Body of pancreas (tissue), 4 donors: ENCODE measurements at regions not wholly inside any gene's neighbourhood (a gene's known extent, or its start where the extent isn't known, plus 50 kb on each side); places are given as distances from the start of the nearest gene placed in this dataset.

Experiments
- CTCF ChIP-seq, 7 experiments: fragments of 450-650 bp in 4 of 7; fragments of 200-600 bp in 3 of 7; sonication (generic) in 3 of 7; IDR thresholded peaks; one replicate each; pipeline ENCODE4 v1.5.1; 2016 to 2019; ENCODE audit warnings: antibody characterized with exemption in 7 of 7
- POLR2A ChIP-seq, 3 donors: fragments of 450-650 bp; IDR thresholded peaks; one replicate each; pipeline ENCODE4 v1.6.1; 2016; ENCODE audit warnings: antibody characterized with exemption in 3 of 3, mild to moderate bottlenecking in 2 of 3

DNA sequence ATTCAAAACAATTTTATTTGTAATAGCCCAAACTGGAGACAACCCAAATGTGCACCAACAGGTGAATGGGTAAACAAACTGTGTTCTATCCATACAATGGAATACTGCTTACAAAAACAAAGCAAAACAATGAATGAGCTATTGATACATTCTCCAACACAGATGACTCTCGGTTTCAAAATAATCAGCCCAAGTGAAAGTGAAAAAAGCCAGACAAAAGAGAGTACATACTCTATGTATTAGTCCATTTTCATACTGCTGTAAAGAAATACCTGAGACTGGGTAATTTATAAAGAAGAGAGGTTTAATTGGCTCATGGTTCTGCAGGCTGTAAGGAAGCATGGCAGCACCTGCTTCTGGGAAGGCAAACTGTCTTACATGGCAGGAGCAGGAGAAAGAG lies 65.2 kb upstream of the LRCH1 start:
- TF ChIP-seq CTCF (IDR thresholded peaks at IDR 0.05), result no peak
- no peak for TF ChIP-seq POLR2A (IDR thresholded peaks at IDR 0.05)
